Keratinocyte (primary cell): ENCODE measurements at regions not wholly inside any gene's neighbourhood (a gene's known extent, or its start where the extent isn't known, plus 50 kb on each side); places are given as distances from the start of the nearest gene placed in this dataset.

Experiments used
- EZH2 ChIP-seq: IDR thresholded peaks from one replicate; pipeline ENCODE4 v1.6.1; 2012; ENCODE audit warnings: inconsistent platforms, mild to moderate bottlenecking, low read length, moderate library complexity
- TF ChIP-seq, protein P1 (sequence below), 3 experiments: IDR thresholded peaks in 1 of 3; conservative IDR thresholded peaks in 1 of 3; optimal IDR thresholded peaks in 1 of 3; 2 replicates in 2 of 3; 3 replicates in 1 of 3; pipeline versions ENCODE3 to v1.5.1; 2011; ENCODE audit warnings: low read length in 3 of 3, mild to moderate bottlenecking in 3 of 3, moderate library complexity in 2 of 3, control low read depth in 1 of 3, inconsistent platforms in 1 of 3; ENCODE audit not compliant: insufficient read depth in 2 of 3; ENCODE audit errors: extremely low read depth in 1 of 3

GRCh38 chr2:219737270-219737691, 109.9 kb downstream of the SLC4A3 start:
- TF ChIP-seq, protein P1, sequence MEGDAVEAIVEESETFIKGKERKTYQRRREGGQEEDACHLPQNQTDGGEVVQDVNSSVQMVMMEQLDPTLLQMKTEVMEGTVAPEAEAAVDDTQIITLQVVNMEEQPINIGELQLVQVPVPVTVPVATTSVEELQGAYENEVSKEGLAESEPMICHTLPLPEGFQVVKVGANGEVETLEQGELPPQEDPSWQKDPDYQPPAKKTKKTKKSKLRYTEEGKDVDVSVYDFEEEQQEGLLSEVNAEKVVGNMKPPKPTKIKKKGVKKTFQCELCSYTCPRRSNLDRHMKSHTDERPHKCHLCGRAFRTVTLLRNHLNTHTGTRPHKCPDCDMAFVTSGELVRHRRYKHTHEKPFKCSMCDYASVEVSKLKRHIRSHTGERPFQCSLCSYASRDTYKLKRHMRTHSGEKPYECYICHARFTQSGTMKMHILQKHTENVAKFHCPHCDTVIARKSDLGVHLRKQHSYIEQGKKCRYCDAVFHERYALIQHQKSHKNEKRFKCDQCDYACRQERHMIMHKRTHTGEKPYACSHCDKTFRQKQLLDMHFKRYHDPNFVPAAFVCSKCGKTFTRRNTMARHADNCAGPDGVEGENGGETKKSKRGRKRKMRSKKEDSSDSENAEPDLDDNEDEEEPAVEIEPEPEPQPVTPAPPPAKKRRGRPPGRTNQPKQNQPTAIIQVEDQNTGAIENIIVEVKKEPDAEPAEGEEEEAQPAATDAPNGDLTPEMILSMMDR (optimal IDR thresholded peaks at IDR 0.05 in 1 of 3, IDR thresholded peaks at IDR 0.05 in 1 of 3, conservative IDR thresholded peaks at IDR 0.05 in 1 of 3; ENCODE audit: extremely low read depth in 1 of 3, insufficient read depth in 2 of 3, low read length in 3 of 3), result peak; percentile 41 to 69 (median 47)
- TF ChIP-seq EZH2, result no peak
